HG02642 (cell line): ENCODE measurements at regions not wholly inside any gene's neighbourhood (a gene's known extent, or its start where the extent isn't known, plus 50 kb on each side); places are given as distances from the start of the nearest gene placed in this dataset.
"Not testable (repeated sequence)": the region's sequence is repeated elsewhere in the genome, so short reads cannot be mapped to it uniquely, and the experiment has no call there.

Source experiments
- ATAC-seq: cut with Tn5 transposase; IDR thresholded peaks from one replicate; pipeline ENCODE4 v1.9.1; 2021; ENCODE audit warnings: mild to moderate bottlenecking; ENCODE audit not compliant: unreplicated experiment, poor library complexity

GRCh38 chr22:22817468-22818201 lies 70.0 kb upstream of the IGLL5 start:
- ATAC-seq: no peak

- ATAC-seq: no peak
These were observed 69.4 kb upstream of the IGLL5 start for GRCh38 chr22:22818202-22818538.

GRCh38 chr22:22818861-22819855 lies 68.5 kb upstream of the IGLL5 start:
- peak; percentile 65 for ATAC-seq

GRCh38 chr22:22820076-22820475 lies 67.5 kb upstream of the IGLL5 start:
- no peak for ATAC-seq

GRCh38 chr22:22820626-22821025 lies 67.0 kb upstream of the IGLL5 start:
- no peak for ATAC-seq

GRCh38 chr22:22821340-22821739 lies 66.3 kb upstream of the IGLL5 start:
- ATAC-seq: no peak

- ATAC-seq: no peak
These were observed 65.5 kb upstream of the IGLL5 start for GRCh38 chr22:22822106-22822505.

- ATAC-seq: not testable (repeated sequence)
These were observed 65.1 kb upstream of the IGLL5 start for GRCh38 chr22:22822553-22822952.

- ATAC-seq: no peak
These were observed 64.3 kb upstream of the IGLL5 start for GRCh38 chr22:22823131-22823810.

GRCh38 chr22:22824340-22825212 lies 63.0 kb upstream of the IGLL5 start:
- no peak for ATAC-seq

GRCh38 chr22:22825213-22825593 lies 62.4 kb upstream of the IGLL5 start:
- no peak for ATAC-seq

GRCh38 chr22:22827187-22827939 lies 60.3 kb upstream of the IGLL5 start:
- no peak for ATAC-seq

GRCh38 chr22:22830193-22830592 lies 57.4 kb upstream of the IGLL5 start:
- ATAC-seq: no peak

- ATAC-seq: no peak
These were observed 56.5 kb upstream of the IGLL5 start for GRCh38 chr22:22830957-22831688.

- no peak for ATAC-seq
These were observed 54.6 kb upstream of the IGLL5 start for GRCh38 chr22:22833059-22833458.

GRCh38 chr22:22833488-22833887 lies 54.1 kb upstream of the IGLL5 start:
- no peak for ATAC-seq

- no peak for ATAC-seq
These were observed 53.4 kb upstream of the IGLL5 start for GRCh38 chr22:22834204-22834603.

- no peak for ATAC-seq
These were observed 52.8 kb upstream of the IGLL5 start for GRCh38 chr22:22834783-22835182.

GRCh38 chr22:22835242-22835641 lies 52.4 kb upstream of the IGLL5 start:
- ATAC-seq: no peak
